ENCODE measurements at regions not wholly inside any gene's neighbourhood (a gene's known extent, or its start where the extent isn't known, plus 50 kb on each side); places are given as distances from the start of the nearest gene placed in this dataset.

DNA sequence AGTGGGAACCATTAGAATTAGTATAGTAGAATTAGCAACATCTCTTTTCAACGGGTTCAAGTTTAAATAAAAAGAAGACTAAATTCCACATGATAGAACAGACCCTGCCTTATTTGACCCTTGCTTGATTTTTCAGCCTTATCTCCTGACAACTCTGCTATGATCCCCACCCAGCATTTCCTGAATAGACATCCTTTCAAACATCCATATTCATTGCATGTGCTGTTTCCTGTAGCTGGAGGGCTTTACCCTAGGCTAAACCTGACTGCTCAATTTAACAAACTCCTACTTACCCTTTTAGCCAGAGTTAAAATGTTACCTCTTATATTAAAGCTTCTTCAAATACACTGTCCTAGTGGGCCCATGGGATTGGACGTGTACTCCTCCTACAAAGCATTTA is 594.8 kb upstream of the ARID1B start:
- RAD21 ChIA-PET (ENCODE audit: low non-redundant PET in 1 of 2, low total read pairs in 2 of 2, uncharacterized antibody in 2 of 2, unreplicated experiment in 2 of 2), result no interaction called here

DNA sequence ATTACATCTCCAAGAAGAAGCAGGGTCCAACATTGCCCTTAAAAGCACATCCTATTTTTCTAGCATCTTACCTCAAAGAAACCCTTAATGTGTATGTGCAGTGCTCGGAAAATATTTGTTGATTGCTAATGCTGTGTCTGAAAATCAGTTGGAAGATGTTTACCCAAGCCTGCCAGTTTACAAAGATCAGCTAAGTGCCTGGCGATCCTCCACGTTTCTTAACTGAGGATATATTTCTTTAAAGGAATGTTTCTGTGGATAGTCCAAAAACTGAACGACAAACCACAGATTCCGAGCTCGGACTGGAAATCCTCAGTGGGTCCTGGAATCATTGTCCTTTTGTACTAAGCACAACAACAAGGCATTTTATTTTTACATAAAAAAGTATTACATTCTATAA is 595.7 kb upstream of the ARID1B start:
- Histone ChIP-seq H3K27me3 (ENCODE audit: insufficient read depth, low read length) (no peaks in the 10 kb centered on the region), H4K20me1 (ENCODE audit: insufficient read depth) (no peaks in the 10 kb centered on the region), H3K27ac (ENCODE audit: low read depth, low read length) (no peak overlapping the region), H3K4me1 (ENCODE audit: control insufficient read depth in 1 of 2, insufficient read depth in 2 of 2, low read length in 2 of 2) (no peaks in the 10 kb centered on the region), H2AFZ (ENCODE audit: low read depth, low read length, poor library complexity, severe bottlenecking) (no peak overlapping the region), H3K9me2 (ENCODE audit: insufficient read depth) (no peaks in the 10 kb centered on the region), H3K9me3 (ENCODE audit: control insufficient read depth in 1 of 2, insufficient read depth in 1 of 2, low read depth in 1 of 2, low read length in 2 of 2) (no peaks in the 10 kb centered on the region), H3K36me3 (ENCODE audit: control insufficient read depth in 1 of 2, insufficient read depth in 2 of 2, low read length in 2 of 2) (no peaks in the 10 kb centered on the region), H3K4me2 (ENCODE audit: low read length) (no peak overlapping the region), H3K4me3 (replicated peaks in 1 of 2; ENCODE audit: low read depth in 1 of 2, low read length in 2 of 2) (no peak overlapping the region), H3K9ac (ENCODE audit: low read length) (no peak overlapping the region), H3K79me2 (ENCODE audit: insufficient read depth, low read length) (no peaks in the 10 kb centered on the region)
- ATAC-seq (no peak), DNase-seq (ENCODE audit: low read depth, low spot score) (no peak)
- BruUV-seq (replicated peaks), result no TSS peak
- ChIA-PET POLR2A (no interaction called here), RAD21 (ENCODE audit: low non-redundant PET in 1 of 2, low total read pairs in 2 of 2, uncharacterized antibody in 2 of 2, unreplicated experiment in 2 of 2) (no interaction called here), CTCF (no interaction called here)
- intact Hi-C loops (cut with micrococcal nuclease), result no loop called here
- no peak for TF ChIP-seq CEBPB (IDR thresholded peaks at IDR 0.05; ENCODE audit: low read depth)
- no peak for TF ChIP-seq SRF (IDR thresholded peaks at IDR 0.05; ENCODE audit: low read depth)
- TF ChIP-seq, protein P1, sequence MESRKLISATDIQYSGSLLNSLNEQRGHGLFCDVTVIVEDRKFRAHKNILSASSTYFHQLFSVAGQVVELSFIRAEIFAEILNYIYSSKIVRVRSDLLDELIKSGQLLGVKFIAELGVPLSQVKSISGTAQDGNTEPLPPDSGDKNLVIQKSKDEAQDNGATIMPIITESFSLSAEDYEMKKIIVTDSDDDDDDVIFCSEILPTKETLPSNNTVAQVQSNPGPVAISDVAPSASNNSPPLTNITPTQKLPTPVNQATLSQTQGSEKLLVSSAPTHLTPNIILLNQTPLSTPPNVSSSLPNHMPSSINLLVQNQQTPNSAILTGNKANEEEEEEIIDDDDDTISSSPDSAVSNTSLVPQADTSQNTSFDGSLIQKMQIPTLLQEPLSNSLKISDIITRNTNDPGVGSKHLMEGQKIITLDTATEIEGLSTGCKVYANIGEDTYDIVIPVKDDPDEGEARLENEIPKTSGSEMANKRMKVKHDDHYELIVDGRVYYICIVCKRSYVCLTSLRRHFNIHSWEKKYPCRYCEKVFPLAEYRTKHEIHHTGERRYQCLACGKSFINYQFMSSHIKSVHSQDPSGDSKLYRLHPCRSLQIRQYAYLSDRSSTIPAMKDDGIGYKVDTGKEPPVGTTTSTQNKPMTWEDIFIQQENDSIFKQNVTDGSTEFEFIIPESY (IDR thresholded peaks at IDR 0.05; ENCODE audit: extremely low read depth, insufficient replicate concordance, low read length), result no peak
- TF ChIP-seq POLR2AphosphoS5 (IDR thresholded peaks at IDR 0.05; ENCODE audit: low read depth, low read length), result no peak
- no peak for TF ChIP-seq CBX3 (IDR thresholded peaks at IDR 0.05; ENCODE audit: low read depth)
- TF ChIP-seq, protein P2, sequence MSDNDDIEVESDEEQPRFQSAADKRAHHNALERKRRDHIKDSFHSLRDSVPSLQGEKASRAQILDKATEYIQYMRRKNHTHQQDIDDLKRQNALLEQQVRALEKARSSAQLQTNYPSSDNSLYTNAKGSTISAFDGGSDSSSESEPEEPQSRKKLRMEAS (IDR thresholded peaks at IDR 0.05), result no peak
- TF ChIP-seq, protein P3, sequence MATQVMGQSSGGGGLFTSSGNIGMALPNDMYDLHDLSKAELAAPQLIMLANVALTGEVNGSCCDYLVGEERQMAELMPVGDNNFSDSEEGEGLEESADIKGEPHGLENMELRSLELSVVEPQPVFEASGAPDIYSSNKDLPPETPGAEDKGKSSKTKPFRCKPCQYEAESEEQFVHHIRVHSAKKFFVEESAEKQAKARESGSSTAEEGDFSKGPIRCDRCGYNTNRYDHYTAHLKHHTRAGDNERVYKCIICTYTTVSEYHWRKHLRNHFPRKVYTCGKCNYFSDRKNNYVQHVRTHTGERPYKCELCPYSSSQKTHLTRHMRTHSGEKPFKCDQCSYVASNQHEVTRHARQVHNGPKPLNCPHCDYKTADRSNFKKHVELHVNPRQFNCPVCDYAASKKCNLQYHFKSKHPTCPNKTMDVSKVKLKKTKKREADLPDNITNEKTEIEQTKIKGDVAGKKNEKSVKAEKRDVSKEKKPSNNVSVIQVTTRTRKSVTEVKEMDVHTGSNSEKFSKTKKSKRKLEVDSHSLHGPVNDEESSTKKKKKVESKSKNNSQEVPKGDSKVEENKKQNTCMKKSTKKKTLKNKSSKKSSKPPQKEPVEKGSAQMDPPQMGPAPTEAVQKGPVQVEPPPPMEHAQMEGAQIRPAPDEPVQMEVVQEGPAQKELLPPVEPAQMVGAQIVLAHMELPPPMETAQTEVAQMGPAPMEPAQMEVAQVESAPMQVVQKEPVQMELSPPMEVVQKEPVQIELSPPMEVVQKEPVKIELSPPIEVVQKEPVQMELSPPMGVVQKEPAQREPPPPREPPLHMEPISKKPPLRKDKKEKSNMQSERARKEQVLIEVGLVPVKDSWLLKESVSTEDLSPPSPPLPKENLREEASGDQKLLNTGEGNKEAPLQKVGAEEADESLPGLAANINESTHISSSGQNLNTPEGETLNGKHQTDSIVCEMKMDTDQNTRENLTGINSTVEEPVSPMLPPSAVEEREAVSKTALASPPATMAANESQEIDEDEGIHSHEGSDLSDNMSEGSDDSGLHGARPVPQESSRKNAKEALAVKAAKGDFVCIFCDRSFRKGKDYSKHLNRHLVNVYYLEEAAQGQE (IDR thresholded peaks at IDR 0.05; ENCODE audit: low read depth), result no peak
- TF ChIP-seq, protein P4, sequence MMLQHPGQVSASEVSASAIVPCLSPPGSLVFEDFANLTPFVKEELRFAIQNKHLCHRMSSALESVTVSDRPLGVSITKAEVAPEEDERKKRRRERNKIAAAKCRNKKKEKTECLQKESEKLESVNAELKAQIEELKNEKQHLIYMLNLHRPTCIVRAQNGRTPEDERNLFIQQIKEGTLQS (IDR thresholded peaks at IDR 0.05), result no peak

More for the DNA sequence above, 594.8 kb upstream of the ARID1B start:
- Histone ChIP-seq H3K27me3 (ENCODE audit: insufficient read depth, low read length) (no peaks in the 10 kb centered on the region), H3K9ac (ENCODE audit: low read length) (no peak overlapping the region), H3K4me1 (ENCODE audit: control insufficient read depth in 1 of 2, insufficient read depth in 2 of 2, low read length in 2 of 2) (no peaks in the 10 kb centered on the region), H3K9me3 (ENCODE audit: control insufficient read depth in 1 of 2, insufficient read depth in 1 of 2, low read depth in 1 of 2, low read length in 2 of 2) (no peaks in the 10 kb centered on the region), H3K27ac (ENCODE audit: low read depth, low read length) (no peak overlapping the region), H3K79me2 (ENCODE audit: insufficient read depth, low read length) (no peaks in the 10 kb centered on the region), H3K4me3 (replicated peaks in 1 of 2; ENCODE audit: low read depth in 1 of 2, low read length in 2 of 2) (no peak overlapping the region), H3K9me2 (ENCODE audit: insufficient read depth) (no peaks in the 10 kb centered on the region), H2AFZ (ENCODE audit: low read depth, low read length, poor library complexity, severe bottlenecking) (no peak overlapping the region), H3K4me2 (ENCODE audit: low read length) (no peak overlapping the region), H4K20me1 (ENCODE audit: insufficient read depth) (no peaks in the 10 kb centered on the region), H3K36me3 (ENCODE audit: control insufficient read depth in 1 of 2, insufficient read depth in 2 of 2, low read length in 2 of 2) (no peaks in the 10 kb centered on the region)
- ATAC-seq (no peak), DNase-seq (ENCODE audit: low read depth, low spot score) (no peak)
- BruUV-seq (replicated peaks), result no TSS peak
- ChIA-PET POLR2A (no interaction called here), CTCF (no interaction called here)
- intact Hi-C loops (cut with micrococcal nuclease), result no loop called here
- TF ChIP-seq EZH2 (IDR thresholded peaks at IDR 0.05), result no peak
- no peak for TF ChIP-seq CEBPB (IDR thresholded peaks at IDR 0.05; ENCODE audit: low read depth)
- no peak for TF ChIP-seq POLR2AphosphoS5 (IDR thresholded peaks at IDR 0.05; ENCODE audit: low read depth, low read length)
- TF ChIP-seq, protein P4 (IDR thresholded peaks at IDR 0.05), result no peak
- TF ChIP-seq SIN3A (IDR thresholded peaks at IDR 0.05; ENCODE audit: low read depth), result no peak
- TF ChIP-seq YY1 (IDR thresholded peaks at IDR 0.05; ENCODE audit: extremely low read depth, insufficient replicate concordance, low read depth, low read length), result no peak
- TF ChIP-seq, protein P2 (IDR thresholded peaks at IDR 0.05), result no peak
- TF ChIP-seq SRF (IDR thresholded peaks at IDR 0.05; ENCODE audit: low read depth), result no peak
- TF ChIP-seq TCF7L2 (IDR thresholded peaks at IDR 0.05; ENCODE audit: borderline replicate concordance, extremely low read depth, insufficient read depth, insufficient read length), result no peak
- no peak for TF ChIP-seq EGR1 (IDR thresholded peaks at IDR 0.05; ENCODE audit: low read depth)
- TF ChIP-seq FOSL1 (IDR thresholded peaks at IDR 0.05; ENCODE audit: low read depth), result no peak
- TF ChIP-seq ELF1 (IDR thresholded peaks at IDR 0.05; ENCODE audit: borderline replicate concordance, low read depth), result no peak
- TF ChIP-seq SP1 (IDR thresholded peaks at IDR 0.05; ENCODE audit: low read depth), result no peak
